GM19467 (cell line): ENCODE measurements at regions not wholly inside any gene's neighbourhood (a gene's known extent, or its start where the extent isn't known, plus 50 kb on each side); places are given as distances from the start of the nearest gene placed in this dataset.

Experiments used
- ATAC-seq: cut with Tn5 transposase; IDR thresholded peaks from one replicate; pipeline ENCODE4 v1.9.1; 2021; ENCODE audit warnings: mild to moderate bottlenecking, moderate library complexity; ENCODE audit not compliant: unreplicated experiment

GRCh38 chr12:3931206-3931605, 58.0 kb upstream of the PARP11 start:
- no peak for ATAC-seq

- no peak for ATAC-seq
These were observed 56.8 kb upstream of the PARP11 start for GRCh38 chr12:3929875-3930615.

GRCh38 chr12:3928538-3929184, 55.5 kb upstream of the PARP11 start:
- ATAC-seq: no peak

DNA sequence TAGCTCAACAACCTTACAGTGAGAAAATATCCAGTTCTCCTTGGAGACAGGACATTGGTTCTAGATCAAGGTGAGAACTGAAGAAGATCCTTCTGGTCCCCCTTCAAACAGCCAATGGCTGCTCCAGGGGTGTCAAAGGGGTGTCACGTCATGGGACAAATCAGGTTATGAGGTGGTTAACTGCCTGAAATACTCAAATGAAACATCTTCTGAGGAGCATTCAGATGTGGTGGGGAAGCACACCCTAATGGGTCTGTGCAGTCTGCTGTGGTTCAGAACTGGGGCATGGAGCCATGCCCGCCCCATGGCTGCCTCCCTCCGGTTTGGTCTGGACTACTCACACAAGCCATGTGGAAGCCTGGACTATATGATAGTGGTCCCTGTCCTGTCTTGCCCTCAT, 52.4 kb upstream of the PARP11 start:
- ATAC-seq: no peak

DNA sequence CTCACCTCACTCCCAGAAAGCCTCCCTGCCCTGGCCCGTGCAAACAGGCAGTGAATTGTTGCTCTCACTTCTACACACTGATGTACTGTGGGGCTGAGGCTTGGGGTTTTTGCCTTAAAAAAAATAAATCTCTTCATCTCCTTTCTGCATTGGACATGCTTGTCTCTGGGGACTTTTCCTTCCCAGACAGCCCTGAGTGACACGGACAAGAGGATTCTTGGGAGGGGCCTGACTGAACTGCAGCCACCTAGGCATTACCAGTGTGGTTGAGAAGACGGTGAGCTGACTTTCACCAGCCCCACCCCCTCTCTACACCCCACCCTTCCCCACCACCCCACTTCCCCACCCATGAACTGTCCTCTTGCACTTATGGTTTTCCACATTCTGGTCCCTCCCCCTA, 51.6 kb upstream of the PARP11 start:
- no peak for ATAC-seq

DNA sequence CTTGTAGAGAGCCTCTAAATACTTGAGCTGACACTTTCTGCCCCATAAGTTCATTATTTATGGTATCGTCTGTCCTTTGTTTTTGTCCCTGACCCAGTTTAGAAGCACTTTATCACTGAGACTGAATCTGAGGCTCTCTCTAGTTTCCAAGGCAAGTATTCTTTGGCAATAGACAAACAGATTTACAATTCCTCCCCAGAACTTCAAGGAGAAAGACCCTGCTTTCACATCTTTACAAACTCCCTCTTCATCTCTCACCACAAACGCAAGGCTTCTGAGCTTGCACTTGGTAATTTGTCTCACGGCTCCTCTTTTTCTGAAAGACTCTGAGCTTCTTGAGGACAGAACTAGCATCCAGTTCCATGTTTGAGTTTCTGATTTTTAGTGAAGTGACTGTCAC, 49.8 kb upstream of the PARP11 start:
- no peak for ATAC-seq
